Epithelial cell of esophagus (primary cell): ENCODE measurements at regions not wholly inside any gene's neighbourhood (a gene's known extent, or its start where the extent isn't known, plus 50 kb on each side); places are given as distances from the start of the nearest gene placed in this dataset.
"Not testable (repeated sequence)": the region's sequence is repeated elsewhere in the genome, so short reads cannot be mapped to it uniquely, and the experiment has no call there.

Experiments
- DNase-seq: peaks from one replicate; pipeline ENCODE4 v3.0.0; 2010; ENCODE audit warnings: low read depth
- H3K4me3 ChIP-seq: 2 replicates; pipeline ENCODE4 v1.5.1; 2011; ENCODE audit warnings: mild to moderate bottlenecking, low read length, control low read depth
- CTCF ChIP-seq: IDR thresholded peaks from 2 replicates; pipeline ENCODE4 v1.5.1; 2011; ENCODE audit warnings: low read depth, mild to moderate bottlenecking, low read length, control low read depth, inconsistent platforms; ENCODE audit not compliant: insufficient read depth; ENCODE audit errors: missing control alignments

- DNase-seq: no peak
- no peak overlapping the region for H3K4me3 ChIP-seq
- no peak for TF ChIP-seq CTCF
Observed at GRCh38 chr3:127417709-127418559, 130.1 kb upstream of the PRR20G start.

GRCh38 chr3:127413871-127414270 is 126.0 kb upstream of the PRR20G start:
- H3K4me3 ChIP-seq: no peak overlapping the region
- no peak for DNase-seq
- TF ChIP-seq CTCF: no peak

- TF ChIP-seq CTCF: no peak
- no peak overlapping the region for H3K4me3 ChIP-seq
- no peak for DNase-seq
Observed at GRCh38 chr3:127413318-127413673, 125.5 kb upstream of the PRR20G start.

GRCh38 chr3:127412578-127413317 is 124.9 kb upstream of the PRR20G start:
- no peak overlapping the region for H3K4me3 ChIP-seq

GRCh38 chr3:127411875-127412274 is 124.0 kb upstream of the PRR20G start:
- not testable (repeated sequence) for H3K4me3 ChIP-seq, DNase-seq

More at GRCh38 chr3:127412578-127413317, 124.9 kb upstream of the PRR20G start:
- DNase-seq: no peak
- no peak for TF ChIP-seq CTCF

- TF ChIP-seq CTCF: no peak
- H3K4me3 ChIP-seq: no peak overlapping the region
- no peak for DNase-seq
Observed at GRCh38 chr3:127411083-127411727, 123.4 kb upstream of the PRR20G start.

GRCh38 chr3:127410678-127411077 is 122.8 kb upstream of the PRR20G start:
- no peak overlapping the region for H3K4me3 ChIP-seq
- no peak for DNase-seq
- TF ChIP-seq CTCF: no peak
